ENCODE measurements at regions not wholly inside any gene's neighbourhood (a gene's known extent, or its start where the extent isn't known, plus 50 kb on each side); places are given as distances from the start of the nearest gene placed in this dataset.

GRCh38 chr21:15379776-15380175 lies 315.0 kb upstream of the NRIP1 start:
- Mint-ChIP-seq H3K4me3 (no peak overlapping the region), H3K9me3 (no peaks in the 10 kb centered on the region), H3K4me1 (ENCODE audit: low read depth) (no peaks in the 10 kb centered on the region), H3K27me3 (ENCODE audit: low read depth) (no peaks in the 10 kb centered on the region), H3K36me3 (ENCODE audit: low read depth) (no peaks in the 10 kb centered on the region), H3K27ac (no peak overlapping the region)

- Mint-ChIP-seq H3K27ac (no peak overlapping the region), H3K9me3 (no peaks in the 10 kb centered on the region), H3K36me3 (ENCODE audit: low read depth) (no peaks in the 10 kb centered on the region), H3K4me1 (ENCODE audit: low read depth) (no peaks in the 10 kb centered on the region), H3K4me3 (no peak overlapping the region), H3K27me3 (ENCODE audit: low read depth) (no peaks in the 10 kb centered on the region)
Measured at GRCh38 chr21:15383588-15383987, 318.8 kb upstream of the NRIP1 start.

- Mint-ChIP-seq H3K4me3 (no peak overlapping the region), H3K27ac (no peak overlapping the region), H3K36me3 (ENCODE audit: low read depth) (no peaks in the 10 kb centered on the region), H3K9me3 (no peaks in the 10 kb centered on the region), H3K27me3 (ENCODE audit: low read depth) (no peaks in the 10 kb centered on the region), H3K4me1 (ENCODE audit: low read depth) (no peaks in the 10 kb centered on the region)
Measured at GRCh38 chr21:15390049-15390448, 325.2 kb upstream of the NRIP1 start.

GRCh38 chr21:15397258-15397657 lies 332.5 kb upstream of the NRIP1 start:
- Mint-ChIP-seq H3K9me3 (no peaks in the 10 kb centered on the region), H3K27me3 (ENCODE audit: low read depth) (no peaks in the 10 kb centered on the region), H3K27ac (no peak overlapping the region), H3K36me3 (ENCODE audit: low read depth) (no peaks in the 10 kb centered on the region), H3K4me1 (ENCODE audit: low read depth) (no peaks in the 10 kb centered on the region), H3K4me3 (no peak overlapping the region)

GRCh38 chr21:15400905-15401304 lies 328.9 kb upstream of the USP25 start:
- Mint-ChIP-seq H3K36me3 (ENCODE audit: low read depth) (no peaks in the 10 kb centered on the region), H3K27ac (no peak overlapping the region), H3K4me3 (no peak overlapping the region), H3K4me1 (ENCODE audit: low read depth) (no peaks in the 10 kb centered on the region), H3K9me3 (peaks cover 4% of the 10 kb centered on the region), H3K27me3 (ENCODE audit: low read depth) (no peaks in the 10 kb centered on the region)

GRCh38 chr21:15401331-15401730 lies 328.5 kb upstream of the USP25 start:
- Mint-ChIP-seq H3K4me3 (no peak overlapping the region), H3K9me3 (peaks cover 7% of the 10 kb centered on the region), H3K36me3 (ENCODE audit: low read depth) (no peaks in the 10 kb centered on the region), H3K27ac (no peak overlapping the region), H3K4me1 (ENCODE audit: low read depth) (no peaks in the 10 kb centered on the region), H3K27me3 (ENCODE audit: low read depth) (no peaks in the 10 kb centered on the region)

GRCh38 chr21:15405214-15405613 lies 324.6 kb upstream of the USP25 start:
- Mint-ChIP-seq H3K36me3 (ENCODE audit: low read depth) (no peaks in the 10 kb centered on the region), H3K9me3 (peaks cover 10% of the 10 kb centered on the region), H3K27ac (no peak overlapping the region), H3K27me3 (ENCODE audit: low read depth) (no peaks in the 10 kb centered on the region), H3K4me1 (ENCODE audit: low read depth) (no peaks in the 10 kb centered on the region), H3K4me3 (no peak overlapping the region)

- no peak overlapping the region for H3K27ac Mint-ChIP-seq
- no peaks in the 10 kb centered on the region for H3K36me3 Mint-ChIP-seq (ENCODE audit: low read depth)
- no peaks in the 10 kb centered on the region for H3K4me1 Mint-ChIP-seq (ENCODE audit: low read depth)
- H3K27me3 Mint-ChIP-seq (ENCODE audit: low read depth) = no peaks in the 10 kb centered on the region
- no peak overlapping the region for H3K4me3 Mint-ChIP-seq
- H3K9me3 Mint-ChIP-seq = peaks cover 18% of the 10 kb centered on the region
Measured at GRCh38 chr21:15406791-15407190, 323.0 kb upstream of the USP25 start.

GRCh38 chr21:15407585-15407984 lies 322.2 kb upstream of the USP25 start:
- no peaks in the 10 kb centered on the region for H3K27me3 Mint-ChIP-seq (ENCODE audit: low read depth)
- H3K9me3 Mint-ChIP-seq = peaks cover 26% of the 10 kb centered on the region
- no peaks in the 10 kb centered on the region for H3K4me1 Mint-ChIP-seq (ENCODE audit: low read depth)
- H3K27ac Mint-ChIP-seq = no peak overlapping the region
- H3K4me3 Mint-ChIP-seq = no peak overlapping the region
- no peaks in the 10 kb centered on the region for H3K36me3 Mint-ChIP-seq (ENCODE audit: low read depth)

GRCh38 chr21:15408089-15408488 lies 321.7 kb upstream of the USP25 start:
- Mint-ChIP-seq H3K27me3 (ENCODE audit: low read depth) (no peaks in the 10 kb centered on the region), H3K4me1 (ENCODE audit: low read depth) (no peaks in the 10 kb centered on the region), H3K9me3 (peaks cover 27% of the 10 kb centered on the region), H3K27ac (no peak overlapping the region), H3K36me3 (ENCODE audit: low read depth) (no peaks in the 10 kb centered on the region), H3K4me3 (no peak overlapping the region)

GRCh38 chr21:15409031-15409430 lies 320.8 kb upstream of the USP25 start:
- Mint-ChIP-seq H3K4me3 (no peak overlapping the region), H3K27me3 (ENCODE audit: low read depth) (no peaks in the 10 kb centered on the region), H3K4me1 (ENCODE audit: low read depth) (no peaks in the 10 kb centered on the region), H3K36me3 (ENCODE audit: low read depth) (no peaks in the 10 kb centered on the region), H3K9me3 (peaks cover 25% of the 10 kb centered on the region), H3K27ac (no peak overlapping the region)

- peaks cover 25% of the 10 kb centered on the region for H3K9me3 Mint-ChIP-seq
- no peak overlapping the region for H3K27ac Mint-ChIP-seq
- H3K27me3 Mint-ChIP-seq (ENCODE audit: low read depth) = no peaks in the 10 kb centered on the region
- no peaks in the 10 kb centered on the region for H3K36me3 Mint-ChIP-seq (ENCODE audit: low read depth)
- H3K4me3 Mint-ChIP-seq = no peak overlapping the region
- no peaks in the 10 kb centered on the region for H3K4me1 Mint-ChIP-seq (ENCODE audit: low read depth)
Measured at GRCh38 chr21:15410853-15411252, 318.9 kb upstream of the USP25 start.

GRCh38 chr21:15414057-15414456 lies 315.7 kb upstream of the USP25 start:
- peaks cover 19% of the 10 kb centered on the region for H3K9me3 Mint-ChIP-seq
- H3K4me3 Mint-ChIP-seq = no peak overlapping the region
- no peak overlapping the region for H3K27ac Mint-ChIP-seq
- no peaks in the 10 kb centered on the region for H3K4me1 Mint-ChIP-seq (ENCODE audit: low read depth)
- no peaks in the 10 kb centered on the region for H3K36me3 Mint-ChIP-seq (ENCODE audit: low read depth)
- no peaks in the 10 kb centered on the region for H3K27me3 Mint-ChIP-seq (ENCODE audit: low read depth)

GRCh38 chr21:15415541-15416261 lies 314.1 kb upstream of the USP25 start:
- H3K36me3 Mint-ChIP-seq (ENCODE audit: low read depth) = no peaks in the 10 kb centered on the region
- no peak overlapping the region for H3K27ac Mint-ChIP-seq
- no peaks in the 10 kb centered on the region for H3K27me3 Mint-ChIP-seq (ENCODE audit: low read depth)
- H3K9me3 Mint-ChIP-seq = peaks cover 18% of the 10 kb centered on the region
- H3K4me3 Mint-ChIP-seq = no peak overlapping the region
- no peaks in the 10 kb centered on the region for H3K4me1 Mint-ChIP-seq (ENCODE audit: low read depth)

GRCh38 chr21:15421441-15421881 lies 308.3 kb upstream of the USP25 start:
- Mint-ChIP-seq H3K4me1 (ENCODE audit: low read depth) (peaks cover 6% of the 10 kb centered on the region), H3K36me3 (ENCODE audit: low read depth) (no peaks in the 10 kb centered on the region)

GRCh38 chr21:15421947-15422346 lies 307.8 kb upstream of the USP25 start:
- Mint-ChIP-seq H3K27ac (no peak overlapping the region), H3K4me1 (ENCODE audit: low read depth) (peaks cover 6% of the 10 kb centered on the region), H3K27me3 (ENCODE audit: low read depth) (no peaks in the 10 kb centered on the region), H3K4me3 (no peak overlapping the region), H3K36me3 (ENCODE audit: low read depth) (no peaks in the 10 kb centered on the region), H3K9me3 (no peaks in the 10 kb centered on the region)

More at GRCh38 chr21:15421441-15421881, 308.3 kb upstream of the USP25 start:
- Mint-ChIP-seq H3K27me3 (ENCODE audit: low read depth) (no peaks in the 10 kb centered on the region), H3K9me3 (no peaks in the 10 kb centered on the region), H3K27ac (no peak overlapping the region), H3K4me3 (no peak overlapping the region)

All from T-helper 1 cell treated with Interleukin-12 subunit alpha and Interleukin-12 subunit beta and Interleukin-4 antibody, amounts not matched to agents 30 μg/mL and 1 μg/mL, for 36 hours (primary cell).